Colonic mucosa (tissue), 4 donors: ENCODE measurements at regions not wholly inside any gene's neighbourhood (a gene's known extent, or its start where the extent isn't known, plus 50 kb on each side); places are given as distances from the start of the nearest gene placed in this dataset.
"Not testable (repeated sequence)": the region's sequence is repeated elsewhere in the genome, so short reads cannot be mapped to it uniquely, and the experiment has no call there.

Experiments used
- DNase-seq: peaks from one replicate; pipeline ENCODE4 v3.0.0-alpha.2; 2020
- H3K27ac ChIP-seq: fragments of 200-600 bp; one replicate; pipeline ENCODE4 v1.8.0; 2021
- H3K27me3 ChIP-seq: fragments of 200-600 bp; one replicate; pipeline ENCODE4 v1.8.0; 2021
- H3K36me3 ChIP-seq: fragments of 200-600 bp; one replicate; pipeline ENCODE4 v1.8.0; 2021
- H3K4me1 ChIP-seq: fragments of 200-600 bp; one replicate; pipeline ENCODE4 v1.8.0; 2021; ENCODE audit warnings: mild to moderate bottlenecking
- H3K4me3 ChIP-seq: fragments of 200-600 bp; one replicate; pipeline ENCODE4 v1.8.0; 2021
- H3K9ac ChIP-seq, 2 donors: one replicate each; pipeline ENCODE4 v1.7.0; 2013; ENCODE audit warnings: control low read depth in 2 of 2, low read depth in 2 of 2, low read length in 2 of 2
- H3K9me3 ChIP-seq: fragments of 200-600 bp; one replicate; pipeline ENCODE4 v1.8.0; 2021
- CTCF ChIP-seq: fragments of 200-600 bp; IDR thresholded peaks from one replicate; pipeline ENCODE4 v1.8.0; 2022; ENCODE audit warnings: antibody characterized with exemption, mild to moderate bottlenecking
- intact Hi-C: fragments of 100-400 bp; cut with DNase I; formaldehyde crosslinking; loops from one replicate; pipeline ENCODE4 v1.14.1; 2022
- donor health status: healthy.
- donor health status: DM: no; HTN: no; CAD: no.
- donor health status: DM: no; HTN: no; CAD: no.

- TF ChIP-seq CTCF, result no peak
- Histone ChIP-seq H3K9ac (no peak overlapping the region), H3K27ac (no peak overlapping the region), H3K4me3 (no peak overlapping the region), H3K9me3 (no peaks in the 10 kb centered on the region), H3K27me3 (no peaks in the 10 kb centered on the region), H3K4me1 (no peaks in the 10 kb centered on the region), H3K36me3 (no peaks in the 10 kb centered on the region)
- intact Hi-C loops, result no loop called here
- no peak for DNase-seq
Observed at GRCh38 chr1:54471588-54471987, 65.4 kb upstream of the SSBP3 start.

GRCh38 chr1:54469444-54469843 lies 63.2 kb upstream of the SSBP3 start:
- H3K4me3 ChIP-seq, H3K27me3 ChIP-seq, H3K4me1 ChIP-seq, H3K9me3 ChIP-seq, H3K36me3 ChIP-seq, intact Hi-C loops, H3K9ac ChIP-seq, DNase-seq, H3K27ac ChIP-seq: not testable (repeated sequence)

- H3K4me3 ChIP-seq, DNase-seq, H3K9me3 ChIP-seq, H3K9ac ChIP-seq, H3K27me3 ChIP-seq, H3K27ac ChIP-seq, H3K36me3 ChIP-seq, H3K4me1 ChIP-seq, intact Hi-C loops: not testable (repeated sequence)
Observed at GRCh38 chr1:54468288-54469084, 62.3 kb upstream of the SSBP3 start.

- no peak for TF ChIP-seq CTCF
- no peaks in the 10 kb centered on the region for H3K9me3 ChIP-seq
- no peaks in the 10 kb centered on the region for H3K4me1 ChIP-seq
- DNase-seq, result no peak
- H3K4me3 ChIP-seq, result no peak overlapping the region
- no peak overlapping the region for H3K27ac ChIP-seq
- H3K27me3 ChIP-seq, result no peaks in the 10 kb centered on the region
- H3K9ac ChIP-seq, result peak overlapping the region in 1 of 2 donors; percentile 9
- H3K36me3 ChIP-seq, result no peaks in the 10 kb centered on the region
- intact Hi-C loops, result no loop called here
Observed at GRCh38 chr1:54465351-54465811, 59.2 kb upstream of the SSBP3 start.

GRCh38 chr1:54464477-54465146 lies 58.4 kb upstream of the SSBP3 start:
- no peak for TF ChIP-seq CTCF
- H3K4me3 ChIP-seq, result no peak overlapping the region
- intact Hi-C loops, result no loop called here

GRCh38 chr1:54464031-54464476 lies 57.9 kb upstream of the SSBP3 start:
- H3K4me1 ChIP-seq, result no peaks in the 10 kb centered on the region
- no peaks in the 10 kb centered on the region for H3K36me3 ChIP-seq
- no peak overlapping the region for H3K9ac ChIP-seq
- H3K9me3 ChIP-seq, result no peaks in the 10 kb centered on the region
- no peak for TF ChIP-seq CTCF
- no peaks in the 10 kb centered on the region for H3K27me3 ChIP-seq
- H3K27ac ChIP-seq, result no peak overlapping the region
- no peak overlapping the region for H3K4me3 ChIP-seq
- intact Hi-C loops, result no loop called here
- DNase-seq, result no peak

More at GRCh38 chr1:54464477-54465146, 58.4 kb upstream of the SSBP3 start:
- Histone ChIP-seq H3K27me3 (no peaks in the 10 kb centered on the region), H3K27ac (no peak overlapping the region), H3K4me1 (no peaks in the 10 kb centered on the region), H3K9me3 (no peaks in the 10 kb centered on the region), H3K9ac (no peak overlapping the region), H3K36me3 (no peaks in the 10 kb centered on the region)
- DNase-seq, result no peak
